T-helper 2 cell treated with Interferon-gamma antibody and Interleukin-4, amounts not matched to agents 5 μg/mL and 100 μg/mL, for 36 hours (primary cell): ENCODE measurements at regions not wholly inside any gene's neighbourhood (a gene's known extent, or its start where the extent isn't known, plus 50 kb on each side); places are given as distances from the start of the nearest gene placed in this dataset.
A peak's percentile ranks its signal among the peaks of the same experiment; 100 is the strongest.
"Not testable (repeated sequence)": the region's sequence is repeated elsewhere in the genome, so short reads cannot be mapped to it uniquely, and the experiment has no call there.

ENCODE experiments used
- DNase-seq: peaks from one replicate; pipeline ENCODE4 v3.0.0; 2021; ENCODE audit warnings: low spot score
- H3K27ac Mint-ChIP-seq: one replicate; pipeline ENCODE4 v1.8.0; 2021; ENCODE audit warnings: mild to moderate bottlenecking, mixed read lengths
- H3K27me3 Mint-ChIP-seq: one replicate; pipeline ENCODE4 v1.8.0; 2021; ENCODE audit warnings: low read depth, mixed read lengths
- H3K36me3 Mint-ChIP-seq: one replicate; pipeline ENCODE4 v1.8.0; 2021; ENCODE audit warnings: low read depth, mixed read lengths
- H3K4me1 Mint-ChIP-seq: one replicate; pipeline ENCODE4 v1.8.0; 2021; ENCODE audit warnings: low read depth, mixed read lengths
- H3K4me3 Mint-ChIP-seq: one replicate; pipeline ENCODE4 v1.8.0; 2022; ENCODE audit warnings: mild to moderate bottlenecking, moderate library complexity, mixed read lengths
- H3K9me3 Mint-ChIP-seq: one replicate; pipeline ENCODE4 v1.8.0; 2021; ENCODE audit warnings: mixed read lengths

DNA sequence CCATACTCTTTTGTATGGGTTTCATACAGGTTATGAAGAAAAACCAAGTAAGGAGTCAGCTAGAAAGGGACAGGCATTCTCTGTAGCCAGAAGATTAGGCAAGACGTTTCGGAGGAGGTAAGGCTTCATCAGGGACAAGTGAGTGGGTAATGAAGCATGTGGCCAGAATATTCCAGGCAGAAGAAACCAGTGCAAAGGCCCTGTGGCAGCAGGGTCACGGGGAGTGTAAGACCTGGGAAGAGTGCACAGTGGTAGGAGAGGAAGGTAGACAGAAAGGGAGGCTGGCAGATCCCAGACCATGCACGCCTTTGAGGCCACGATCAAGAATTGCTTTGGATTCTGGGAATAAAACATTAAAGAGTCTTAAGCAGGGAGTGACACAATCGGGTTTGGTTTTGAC is 177.6 kb downstream of the MIAT start:
- no peak for DNase-seq
- Mint-ChIP-seq H3K36me3 (no peaks in the 10 kb centered on the region), H3K27me3 (no peaks in the 10 kb centered on the region), H3K4me1 (no peaks in the 10 kb centered on the region), H3K4me3 (no peak overlapping the region), H3K9me3 (no peaks in the 10 kb centered on the region), H3K27ac (no peak overlapping the region)

DNA sequence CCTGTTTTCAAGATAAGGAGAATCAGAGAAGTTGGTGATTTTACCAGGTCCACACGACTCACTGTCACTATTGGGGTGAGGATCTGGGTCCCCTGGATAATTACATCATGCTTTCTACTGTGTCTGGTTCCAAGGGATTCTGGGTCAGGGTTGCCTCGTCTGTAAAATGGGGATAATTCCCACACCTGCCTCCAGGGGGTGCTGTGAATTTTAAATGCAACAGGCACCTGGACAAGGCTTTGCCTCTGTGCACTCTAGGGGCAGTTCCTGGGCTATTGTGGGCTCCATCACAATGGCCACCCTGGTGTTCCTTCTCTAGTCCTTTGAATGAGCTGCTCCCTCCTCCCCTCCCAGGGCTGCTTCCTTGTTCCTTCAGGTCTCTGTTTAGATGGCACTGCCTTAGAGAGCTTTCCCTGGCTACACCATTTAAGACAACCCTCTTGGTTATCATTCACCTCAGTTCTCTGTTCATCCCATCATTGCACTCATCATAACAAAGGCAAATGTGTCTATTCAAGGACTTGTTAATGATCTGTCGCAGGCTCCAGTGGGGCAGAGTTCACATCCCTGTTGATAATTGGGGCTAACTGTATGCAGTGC is 178.6 kb downstream of the MIAT start:
- no peak overlapping the region for H3K27ac Mint-ChIP-seq
- H3K4me3 Mint-ChIP-seq: no peak overlapping the region
- peak; percentile 23 for DNase-seq
- no peaks in the 10 kb centered on the region for H3K36me3 Mint-ChIP-seq
- no peaks in the 10 kb centered on the region for H3K27me3 Mint-ChIP-seq
- no peaks in the 10 kb centered on the region for H3K9me3 Mint-ChIP-seq
- no peaks in the 10 kb centered on the region for H3K4me1 Mint-ChIP-seq

DNA sequence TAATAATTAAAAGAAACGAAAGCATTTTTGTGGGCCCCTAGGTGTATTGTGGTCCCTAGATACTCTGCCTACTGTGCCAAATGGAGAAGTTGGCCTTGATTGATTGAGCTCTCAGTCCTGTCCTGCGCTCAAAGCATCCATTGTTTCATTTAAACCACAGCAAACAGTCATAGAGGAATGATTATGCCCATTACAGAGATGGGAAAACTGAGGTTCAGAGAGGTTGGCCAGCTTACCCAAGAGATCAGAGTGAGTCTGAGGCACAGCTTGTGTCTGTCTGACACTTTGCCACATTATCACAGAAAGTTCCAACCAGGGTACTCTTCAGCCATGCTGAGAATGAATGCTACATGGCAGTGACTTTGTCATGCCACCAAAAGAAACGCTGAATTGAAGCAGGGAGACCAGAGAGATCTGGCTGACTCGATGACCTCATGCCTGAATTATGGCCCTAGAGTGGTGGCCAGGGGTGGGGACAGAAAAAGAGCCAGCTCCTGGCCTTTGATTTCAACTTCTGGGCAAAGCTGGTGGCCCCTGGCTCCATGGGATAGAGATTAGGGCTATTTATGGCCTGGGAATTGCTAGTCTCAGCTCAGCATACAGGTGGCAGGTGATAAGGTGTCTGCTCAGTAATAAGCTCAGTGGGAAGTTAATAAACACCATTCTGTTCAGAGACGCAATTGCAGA is 180.5 kb downstream of the MIAT start:
- no peak for DNase-seq
- H3K27me3 Mint-ChIP-seq: no peaks in the 10 kb centered on the region
- no peaks in the 10 kb centered on the region for H3K36me3 Mint-ChIP-seq
- H3K4me3 Mint-ChIP-seq: no peak overlapping the region
- no peaks in the 10 kb centered on the region for H3K9me3 Mint-ChIP-seq
- no peaks in the 10 kb centered on the region for H3K4me1 Mint-ChIP-seq
- no peak overlapping the region for H3K27ac Mint-ChIP-seq

DNA sequence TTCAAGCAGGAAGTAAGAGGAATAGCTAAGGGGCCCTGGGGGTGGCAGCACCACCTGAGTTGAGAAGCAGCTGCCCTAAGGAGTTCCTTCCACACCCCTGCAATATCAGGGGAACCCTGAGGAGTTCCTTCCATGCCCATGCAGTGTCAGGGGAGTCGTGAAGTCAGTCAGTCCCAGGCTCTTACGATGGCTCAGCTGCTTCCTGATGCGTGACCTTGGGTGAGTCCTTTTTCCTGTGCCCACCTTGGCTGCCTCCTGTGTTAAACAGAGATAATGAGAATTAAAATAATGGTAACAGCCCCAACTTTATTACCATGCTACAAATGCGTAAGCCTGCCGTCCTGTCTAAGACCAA is 181.1 kb downstream of the MIAT start:
- Mint-ChIP-seq H3K27me3 (no peaks in the 10 kb centered on the region), H3K27ac (no peak overlapping the region), H3K4me1 (no peaks in the 10 kb centered on the region), H3K4me3 (no peak overlapping the region), H3K9me3 (no peaks in the 10 kb centered on the region), H3K36me3 (no peaks in the 10 kb centered on the region)
- DNase-seq: no peak

DNA sequence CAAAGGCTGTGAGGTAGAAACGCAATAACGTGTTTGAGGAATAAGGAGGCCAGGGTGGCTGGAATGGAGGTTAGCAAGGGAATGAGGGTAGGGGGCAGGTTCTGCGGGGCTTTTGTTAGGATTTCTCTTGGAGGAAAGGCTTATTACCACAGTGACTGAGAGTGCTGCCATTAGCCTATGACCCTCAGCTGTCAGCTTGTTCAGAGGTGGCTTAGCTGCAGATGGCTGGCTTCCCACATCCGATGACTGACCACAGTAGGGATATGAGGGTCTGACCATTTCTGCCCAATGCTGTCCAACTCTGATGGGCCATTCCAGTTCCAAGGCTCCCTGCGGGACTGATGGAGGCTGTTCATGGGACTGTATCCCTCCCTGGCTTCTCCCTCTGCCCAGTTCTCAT is 181.8 kb downstream of the MIAT start:
- Mint-ChIP-seq H3K27ac (no peak overlapping the region), H3K4me1 (no peaks in the 10 kb centered on the region), H3K9me3 (no peaks in the 10 kb centered on the region), H3K27me3 (no peaks in the 10 kb centered on the region), H3K36me3 (no peaks in the 10 kb centered on the region), H3K4me3 (no peak overlapping the region)
- no peak for DNase-seq

DNA sequence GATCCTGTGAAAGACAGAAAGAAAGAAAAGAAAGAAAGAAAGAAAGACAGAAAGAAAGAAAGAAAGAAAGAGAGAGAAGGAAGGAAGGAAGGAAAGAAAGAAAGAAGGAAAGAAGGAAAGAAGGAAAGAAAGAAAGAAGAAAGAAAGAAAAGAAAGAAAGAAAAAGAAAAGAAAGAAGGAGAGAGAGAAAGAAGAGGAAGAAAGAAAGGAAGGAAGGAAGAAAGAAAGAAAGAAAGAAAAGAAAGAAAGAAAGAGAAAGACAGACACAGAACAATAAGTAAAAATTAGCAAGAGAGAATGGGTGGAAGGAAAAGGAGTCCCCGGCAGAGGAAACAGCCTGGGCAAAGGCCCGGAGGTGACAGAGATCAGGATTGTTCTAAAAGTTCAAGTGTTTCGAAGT is 183.4 kb downstream of the MIAT start:
- not testable (repeated sequence) for H3K27ac Mint-ChIP-seq, H3K27me3 Mint-ChIP-seq, DNase-seq, H3K4me1 Mint-ChIP-seq, H3K4me3 Mint-ChIP-seq, H3K36me3 Mint-ChIP-seq, H3K9me3 Mint-ChIP-seq

DNA sequence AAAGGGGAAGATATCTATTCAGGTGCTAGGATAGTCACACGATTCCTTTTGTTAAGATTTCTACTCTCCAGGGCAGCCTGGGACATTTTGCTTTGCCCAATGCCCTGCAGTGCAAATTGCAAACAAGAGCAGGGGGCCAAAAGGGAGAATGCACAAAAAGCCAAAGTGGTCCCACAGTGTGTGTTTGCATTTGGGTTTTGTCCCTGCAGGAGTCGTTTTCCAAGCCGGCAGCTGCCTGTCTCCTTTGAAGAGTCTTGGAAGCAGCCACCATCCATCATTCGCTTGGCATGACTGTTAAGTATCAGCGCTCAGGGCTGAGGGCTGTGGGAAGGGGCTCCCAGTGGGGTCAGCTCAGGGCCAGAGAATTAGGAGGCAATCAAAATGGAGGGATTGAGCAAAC is 184.7 kb downstream of the MIAT start:
- Mint-ChIP-seq H3K27me3 (no peaks in the 10 kb centered on the region), H3K4me3 (no peak overlapping the region), H3K36me3 (no peaks in the 10 kb centered on the region), H3K27ac (no peak overlapping the region), H3K4me1 (peaks cover 4% of the 10 kb centered on the region), H3K9me3 (no peaks in the 10 kb centered on the region)
- DNase-seq: no peak

DNA sequence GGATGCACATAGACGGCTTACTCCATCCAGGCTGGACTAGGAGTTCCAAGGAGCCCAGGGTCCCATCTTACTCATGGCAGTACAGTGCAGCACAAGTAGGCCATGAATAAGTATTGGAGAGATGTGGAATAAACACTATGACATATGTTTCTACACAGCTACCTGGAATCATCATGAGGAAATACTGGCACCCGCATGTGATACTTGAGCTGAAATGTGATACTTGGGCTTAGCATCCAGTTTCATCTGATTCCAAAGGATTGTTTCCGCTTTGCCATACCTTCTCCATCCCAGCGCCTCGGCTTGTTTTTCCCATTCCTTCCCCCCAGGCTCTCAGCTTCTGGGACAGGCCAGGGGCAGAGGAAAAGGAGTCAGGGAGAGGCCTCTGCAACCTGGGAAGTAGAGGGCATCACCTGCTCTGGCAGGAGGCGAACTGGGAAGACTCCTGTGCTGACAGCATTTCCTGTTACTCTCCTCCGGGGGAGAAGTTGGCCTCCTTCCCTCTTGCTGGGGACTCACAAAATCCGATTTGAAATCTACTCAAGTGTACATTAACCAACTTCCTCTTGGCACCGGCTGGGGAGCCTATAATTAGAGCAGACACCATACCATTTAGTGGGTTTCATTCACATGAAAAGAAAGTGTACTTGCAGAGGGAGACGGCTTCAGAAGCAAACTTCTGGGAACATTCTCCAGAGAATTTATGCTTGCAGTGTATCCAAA is 187.8 kb downstream of the MIAT start:
- Mint-ChIP-seq H3K9me3 (no peaks in the 10 kb centered on the region), H3K27ac (no peak overlapping the region), H3K4me3 (no peak overlapping the region), H3K4me1 (peaks cover 4% of the 10 kb centered on the region), H3K36me3 (no peaks in the 10 kb centered on the region), H3K27me3 (no peaks in the 10 kb centered on the region)
- DNase-seq: no peak

DNA sequence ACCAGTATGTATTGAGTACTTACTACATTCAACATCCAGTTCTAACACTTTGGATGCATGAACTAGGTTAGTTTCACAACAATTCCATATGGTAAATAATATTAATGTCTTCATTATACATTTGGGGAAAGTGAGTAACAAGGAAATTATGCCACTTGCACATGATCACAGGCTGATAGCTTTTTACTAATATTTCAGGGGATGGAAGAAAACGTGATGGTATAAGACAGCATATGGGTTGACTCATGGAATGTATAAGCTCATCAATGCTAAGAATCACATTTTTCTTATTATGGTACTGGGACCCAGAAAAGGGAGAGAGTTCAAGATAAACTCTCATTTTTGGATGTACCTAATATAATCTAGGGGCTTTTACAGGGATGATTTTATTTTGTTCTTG is 188.7 kb downstream of the MIAT start:
- H3K4me3 Mint-ChIP-seq: no peak overlapping the region
- peaks cover 4% of the 10 kb centered on the region for H3K4me1 Mint-ChIP-seq
- no peak overlapping the region for H3K27ac Mint-ChIP-seq
- no peaks in the 10 kb centered on the region for H3K9me3 Mint-ChIP-seq
- no peak for DNase-seq
- no peaks in the 10 kb centered on the region for H3K36me3 Mint-ChIP-seq
- H3K27me3 Mint-ChIP-seq: no peaks in the 10 kb centered on the region

DNA sequence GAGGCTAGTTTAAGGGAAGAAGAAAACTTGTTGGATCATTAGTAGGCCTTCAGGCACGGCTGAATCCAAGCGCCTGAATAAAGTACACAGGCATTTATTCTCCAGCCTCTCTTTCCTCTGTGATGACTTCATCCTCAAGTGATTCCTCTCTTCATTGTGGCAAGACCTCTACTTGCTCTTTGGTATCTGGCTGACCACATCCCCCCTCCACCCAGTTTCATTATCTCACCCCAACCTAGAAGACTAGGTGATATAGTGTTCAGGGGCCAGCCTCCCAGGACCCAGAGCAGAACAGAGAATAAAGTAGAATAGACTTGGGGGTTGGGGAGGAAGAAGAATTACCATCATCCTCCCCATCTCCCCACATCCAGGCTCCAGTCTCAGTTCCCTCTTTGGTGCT is 189.3 kb downstream of the MIAT start:
- DNase-seq: no peak
- Mint-ChIP-seq H3K9me3 (no peaks in the 10 kb centered on the region), H3K27ac (no peak overlapping the region), H3K4me3 (no peak overlapping the region), H3K4me1 (peaks cover 4% of the 10 kb centered on the region), H3K27me3 (no peaks in the 10 kb centered on the region), H3K36me3 (no peaks in the 10 kb centered on the region)

DNA sequence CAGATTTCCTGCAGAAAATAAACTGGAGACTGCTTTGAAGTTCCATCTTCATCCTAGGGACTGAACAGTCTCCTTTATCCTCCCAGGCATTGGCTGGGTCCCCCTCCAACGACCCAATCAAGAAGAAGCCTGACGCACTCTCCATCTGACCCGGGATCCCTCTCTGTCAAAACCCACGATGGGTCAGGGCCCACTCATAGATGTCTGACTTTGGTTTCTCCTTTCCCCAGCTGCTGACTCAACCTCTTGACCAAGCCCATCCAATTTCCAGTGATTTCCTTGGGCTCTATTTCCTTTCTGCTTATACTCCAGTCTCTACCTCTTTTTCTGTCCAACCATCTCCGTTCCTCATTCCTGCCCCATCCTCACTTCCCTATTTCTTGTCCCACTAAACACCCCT is 189.7 kb downstream of the MIAT start:
- no peak overlapping the region for H3K4me3 Mint-ChIP-seq
- no peaks in the 10 kb centered on the region for H3K9me3 Mint-ChIP-seq
- no peak overlapping the region for H3K27ac Mint-ChIP-seq

DNA sequence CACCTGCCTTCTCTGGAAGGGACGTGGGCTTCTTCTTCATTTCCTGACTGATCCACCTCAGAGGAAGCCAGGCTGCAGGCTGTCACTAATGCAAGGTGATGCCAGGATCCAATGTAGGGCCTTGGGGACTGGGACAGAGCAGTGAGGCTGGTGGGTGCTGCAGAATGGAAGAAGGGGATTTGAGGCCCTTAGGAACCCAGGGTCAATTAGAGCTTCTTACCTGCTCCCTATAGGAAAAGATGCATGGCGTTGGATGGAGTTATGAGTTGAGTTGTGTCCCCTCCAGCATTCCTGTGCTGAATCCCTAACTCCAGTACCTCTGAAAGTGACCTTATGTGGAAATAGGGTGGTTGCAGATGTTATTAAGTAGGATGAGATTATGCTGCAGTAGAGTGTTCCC is 190.4 kb downstream of the MIAT start:
- no peaks in the 10 kb centered on the region for H3K9me3 Mint-ChIP-seq
- no peaks in the 10 kb centered on the region for H3K27me3 Mint-ChIP-seq
- no peak overlapping the region for H3K4me3 Mint-ChIP-seq
- no peaks in the 10 kb centered on the region for H3K36me3 Mint-ChIP-seq
- H3K27ac Mint-ChIP-seq: no peak overlapping the region
- peaks cover 4% of the 10 kb centered on the region for H3K4me1 Mint-ChIP-seq
- DNase-seq: no peak

More for the DNA sequence above, 189.7 kb downstream of the MIAT start:
- Mint-ChIP-seq H3K4me1 (peaks cover 4% of the 10 kb centered on the region), H3K27me3 (no peaks in the 10 kb centered on the region), H3K36me3 (no peaks in the 10 kb centered on the region)
- DNase-seq: no peak

DNA sequence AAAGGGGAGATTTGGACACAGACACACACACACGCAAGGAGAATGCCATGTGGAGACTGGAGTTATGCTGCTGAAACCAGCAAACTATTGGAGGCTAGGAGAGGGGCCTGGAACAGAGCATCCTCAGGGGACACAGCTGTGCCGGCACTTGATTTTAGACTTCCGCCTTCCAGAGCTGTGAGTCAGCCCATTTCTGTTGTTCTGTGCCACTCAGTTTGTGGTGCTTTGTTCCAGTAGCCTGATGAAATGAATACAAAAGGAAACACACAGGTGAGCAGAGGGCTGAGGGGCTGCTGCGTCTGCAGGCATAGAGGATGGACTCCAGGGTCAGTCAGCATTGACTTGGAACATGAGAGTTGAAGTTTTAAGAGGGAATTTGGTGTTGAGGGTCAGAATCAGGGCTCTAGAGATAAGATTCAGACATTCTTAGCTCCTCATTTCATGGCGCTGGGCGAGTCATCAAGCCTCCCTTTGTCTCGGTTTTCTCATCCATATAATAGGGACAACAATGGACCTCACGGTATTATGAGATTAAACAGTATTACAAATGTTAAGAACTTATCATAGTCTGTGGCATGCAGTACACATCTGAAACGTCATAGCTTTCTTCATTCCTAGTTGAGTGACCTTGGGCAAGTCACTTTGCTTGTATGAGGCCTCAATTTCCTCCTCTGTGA is 191.0 kb downstream of the MIAT start:
- no peak for DNase-seq
- no peak overlapping the region for H3K4me3 Mint-ChIP-seq
- no peaks in the 10 kb centered on the region for H3K27me3 Mint-ChIP-seq
- H3K36me3 Mint-ChIP-seq: no peaks in the 10 kb centered on the region
- peaks cover 4% of the 10 kb centered on the region for H3K4me1 Mint-ChIP-seq
- H3K27ac Mint-ChIP-seq: no peak overlapping the region
- H3K9me3 Mint-ChIP-seq: no peaks in the 10 kb centered on the region

DNA sequence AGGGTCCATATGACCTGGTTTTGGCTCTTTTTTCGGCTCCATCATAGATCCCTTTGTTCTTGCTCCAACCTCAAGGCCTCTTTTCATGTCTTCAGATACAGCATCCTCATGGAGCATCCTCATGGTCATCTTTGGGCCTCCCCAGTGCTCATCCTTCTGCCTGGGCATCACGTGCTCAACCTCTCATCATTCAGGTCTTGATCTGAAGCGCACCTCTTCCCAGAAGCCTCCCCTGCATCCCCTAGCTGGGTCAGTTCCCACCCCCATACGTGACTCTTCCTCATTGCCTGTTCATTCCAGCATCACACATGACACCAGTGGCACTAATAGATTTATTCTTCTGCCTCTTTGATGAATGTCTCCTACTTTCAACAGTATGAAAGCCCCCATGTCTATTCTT is 192.2 kb downstream of the MIAT start:
- DNase-seq: no peak
- no peak overlapping the region for H3K27ac Mint-ChIP-seq
- peaks cover 4% of the 10 kb centered on the region for H3K4me1 Mint-ChIP-seq
- no peak overlapping the region for H3K4me3 Mint-ChIP-seq
- H3K27me3 Mint-ChIP-seq: no peaks in the 10 kb centered on the region
- no peaks in the 10 kb centered on the region for H3K36me3 Mint-ChIP-seq
- H3K9me3 Mint-ChIP-seq: no peaks in the 10 kb centered on the region
